HG02973 (cell line): ENCODE measurements at regions not wholly inside any gene's neighbourhood (a gene's known extent, or its start where the extent isn't known, plus 50 kb on each side); places are given as distances from the start of the nearest gene placed in this dataset.
A peak's percentile ranks its signal among the peaks of the same experiment; 100 is the strongest.

Experiments used
- ATAC-seq: cut with Tn5 transposase; IDR thresholded peaks from one replicate; pipeline ENCODE4 v1.9.1; 2021; ENCODE audit warnings: moderate library complexity; ENCODE audit not compliant: unreplicated experiment

DNA sequence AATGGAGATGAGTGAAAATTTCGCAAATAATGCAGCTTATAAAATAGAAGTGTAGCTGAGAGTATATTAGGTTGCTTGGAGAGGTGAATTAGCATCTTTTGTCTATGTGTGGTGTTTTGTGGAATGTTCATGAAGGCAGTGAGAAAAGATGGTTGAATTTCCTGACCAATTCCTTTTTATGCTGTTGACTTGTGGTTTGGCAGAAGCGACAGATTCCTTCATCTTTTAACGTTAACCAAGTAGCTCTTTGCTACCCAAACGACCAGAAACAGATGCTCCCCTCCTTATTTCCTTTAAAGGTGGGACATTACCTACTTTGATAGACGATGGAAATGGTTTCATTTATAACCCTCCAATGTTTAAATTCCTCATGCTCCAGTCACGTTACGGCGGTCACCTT, 390.5 kb downstream of the QKI start:
- no peak for ATAC-seq

DNA sequence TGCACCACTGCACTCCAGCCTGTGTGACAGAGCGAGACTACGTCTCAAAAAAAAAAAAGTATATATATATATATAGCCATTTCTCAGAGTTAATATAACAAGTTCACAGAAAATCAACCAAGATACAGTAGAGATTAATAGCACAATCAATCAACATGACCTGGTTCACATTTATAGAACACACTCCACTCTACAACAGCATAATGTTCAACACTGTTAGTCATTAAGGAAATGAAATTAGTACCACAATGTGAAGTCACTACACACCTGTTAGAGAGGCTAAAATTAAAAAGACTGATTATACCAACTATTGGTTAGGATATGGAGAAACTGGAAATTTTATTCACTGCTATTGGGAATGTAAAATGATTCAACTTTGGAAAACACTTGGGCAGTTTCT, 387.7 kb downstream of the QKI start:
- ATAC-seq: no peak

DNA sequence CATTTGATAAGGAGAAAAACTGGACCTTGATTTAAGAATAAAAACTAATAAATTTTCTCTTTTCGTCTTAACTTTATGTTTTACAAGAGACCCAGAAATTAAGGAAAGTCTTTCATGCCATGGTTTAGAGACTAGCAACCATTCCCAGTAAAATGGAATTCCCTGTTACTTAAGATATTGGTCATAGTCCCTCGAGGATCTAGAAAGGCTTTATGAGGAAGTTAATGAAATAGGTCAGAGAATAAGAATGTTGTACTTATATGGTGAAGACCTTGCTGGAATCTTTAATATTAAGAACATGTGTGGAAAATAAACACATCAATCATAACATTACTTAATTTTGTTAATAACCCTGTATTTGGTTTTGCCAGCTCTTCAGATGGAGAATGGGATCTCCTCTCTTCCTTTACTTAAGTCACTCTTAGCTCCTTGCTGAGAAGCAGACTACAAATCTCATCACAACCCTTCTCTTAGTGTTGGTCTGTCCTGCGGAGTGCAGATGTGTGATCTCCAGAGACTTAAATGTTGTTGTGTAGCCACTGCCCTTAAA, 382.9 kb downstream of the QKI start:
- ATAC-seq: no peak

DNA sequence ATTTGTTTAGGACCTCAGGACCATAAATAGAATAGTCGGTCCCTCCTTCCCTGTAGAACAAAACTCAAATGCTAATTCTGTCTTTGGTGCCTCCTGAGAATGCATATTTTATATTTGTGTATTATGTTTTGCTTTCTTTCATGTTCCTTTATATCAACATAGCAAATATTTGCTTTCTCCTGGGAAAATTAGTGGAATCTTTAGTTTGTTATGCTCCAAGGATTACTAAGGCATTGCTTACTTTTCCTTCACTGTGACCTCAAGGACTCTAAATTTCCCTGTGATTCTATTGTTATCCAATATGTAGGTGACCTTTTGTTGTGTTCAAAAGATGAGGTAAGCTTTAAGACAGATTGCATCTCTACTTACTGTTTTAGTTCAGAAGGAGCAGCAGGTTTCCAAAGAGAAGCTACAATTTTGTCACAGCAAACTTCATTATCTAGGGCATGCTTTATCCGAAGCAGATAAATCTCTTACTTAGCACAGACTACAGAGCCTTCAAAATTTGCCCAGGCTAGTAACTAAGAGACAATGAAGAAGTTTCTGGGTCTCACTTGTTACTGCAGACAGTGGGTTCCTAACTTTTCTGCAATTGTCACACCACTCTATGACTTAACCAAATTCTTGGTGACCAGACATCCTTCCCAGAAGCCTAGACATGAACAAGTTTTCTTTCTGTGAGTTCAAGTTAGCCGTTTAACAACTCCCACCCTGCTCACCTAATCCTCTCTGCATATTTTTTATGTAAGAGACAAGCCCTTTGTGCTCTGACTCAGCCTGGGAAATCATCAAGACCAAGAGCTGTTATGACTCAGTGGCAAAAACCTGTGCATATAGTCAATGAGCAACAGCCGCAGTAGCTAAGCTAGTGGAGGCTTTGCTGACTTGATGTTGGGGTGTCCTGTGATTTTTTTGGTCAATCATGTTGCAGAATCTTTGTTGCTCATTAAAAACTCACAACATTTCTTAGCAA, 378.8 kb downstream of the QKI start:
- peak; percentile 96 for ATAC-seq

DNA sequence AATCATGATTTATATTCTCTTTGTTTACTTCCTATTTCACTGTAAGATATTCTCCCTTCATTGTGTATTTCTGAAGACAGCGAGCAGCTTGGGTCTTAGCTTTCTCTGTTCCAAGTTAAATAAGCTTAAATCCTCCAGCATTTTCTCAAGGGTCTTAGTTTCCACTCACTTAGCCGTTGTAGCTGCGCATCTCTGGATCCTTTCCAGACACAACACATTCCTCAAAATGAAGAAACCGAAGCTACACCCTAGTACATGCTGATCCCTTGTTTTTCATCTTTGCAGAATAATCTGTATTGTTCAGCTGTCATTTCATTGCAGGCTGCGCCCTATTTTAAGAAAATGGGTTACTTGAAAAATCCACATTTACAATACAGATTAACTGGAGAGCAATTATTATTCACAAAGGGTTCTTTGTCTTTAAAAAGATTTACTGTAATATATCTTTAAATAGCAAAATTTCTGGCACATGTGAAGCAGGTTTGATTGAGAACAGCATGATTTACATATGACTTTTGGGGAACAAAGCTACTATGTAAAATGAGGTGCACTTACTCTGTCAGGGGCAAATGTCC, 375.8 kb downstream of the QKI start:
- no peak for ATAC-seq

DNA sequence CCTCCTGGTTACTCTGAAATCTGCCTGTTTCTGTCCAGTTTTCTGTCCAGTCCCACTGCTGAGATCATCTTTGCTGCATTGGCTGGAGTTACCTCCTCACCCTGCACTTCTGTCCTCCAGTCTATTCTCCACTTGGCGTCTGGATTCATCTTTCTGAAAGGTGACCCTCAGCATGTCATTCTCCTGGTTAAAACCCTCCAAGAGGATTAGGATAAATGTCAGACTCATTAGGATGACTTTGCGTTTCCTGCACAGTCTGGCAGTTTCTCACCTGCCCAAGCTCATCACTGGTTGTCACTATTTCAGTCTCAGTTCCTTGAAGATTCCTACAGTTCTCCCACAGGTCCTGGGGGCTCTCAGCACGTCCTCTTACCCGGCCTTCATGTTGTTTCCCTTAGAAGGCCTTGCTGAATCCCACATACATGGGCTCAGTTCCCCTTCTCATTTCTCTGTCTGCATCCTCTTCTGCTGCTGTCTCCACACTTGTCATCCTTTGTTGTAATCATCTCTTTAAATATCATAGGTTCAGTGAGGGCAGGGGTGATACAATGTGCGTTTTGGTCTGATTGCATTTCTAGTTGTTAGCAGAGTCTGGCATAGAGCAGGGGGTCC, 374.8 kb downstream of the QKI start:
- ATAC-seq: no peak

DNA sequence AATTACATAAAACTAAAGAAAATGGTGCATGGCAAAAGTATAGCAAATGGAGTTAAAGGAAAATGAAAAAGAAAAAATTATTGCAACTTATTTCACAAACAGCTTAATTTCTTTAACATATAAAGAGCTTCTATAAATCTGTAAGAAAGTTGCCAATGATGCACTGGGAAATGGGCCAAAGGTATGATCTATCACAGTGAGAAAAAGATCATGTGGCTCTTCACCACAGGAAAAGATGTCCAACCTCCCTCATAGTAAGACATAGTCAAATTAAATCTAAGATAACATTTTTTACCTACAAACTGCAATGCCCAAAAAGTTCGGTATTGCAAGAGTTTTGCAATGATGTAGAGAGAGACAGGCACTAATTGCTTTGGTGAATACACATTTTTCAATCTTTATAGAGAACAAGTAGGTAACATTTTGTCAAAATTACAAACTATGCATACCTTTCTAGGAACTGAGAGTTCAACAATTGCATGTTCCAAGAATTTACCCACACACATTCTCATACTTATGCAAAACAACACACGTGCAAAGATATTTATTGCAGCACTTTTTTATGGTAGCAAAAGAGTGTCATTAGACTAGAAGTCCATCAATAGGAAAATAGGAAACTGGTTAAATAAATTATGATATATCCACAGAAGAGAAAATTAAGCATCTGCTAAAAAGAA, 372.6 kb downstream of the QKI start:
- ATAC-seq: no peak

DNA sequence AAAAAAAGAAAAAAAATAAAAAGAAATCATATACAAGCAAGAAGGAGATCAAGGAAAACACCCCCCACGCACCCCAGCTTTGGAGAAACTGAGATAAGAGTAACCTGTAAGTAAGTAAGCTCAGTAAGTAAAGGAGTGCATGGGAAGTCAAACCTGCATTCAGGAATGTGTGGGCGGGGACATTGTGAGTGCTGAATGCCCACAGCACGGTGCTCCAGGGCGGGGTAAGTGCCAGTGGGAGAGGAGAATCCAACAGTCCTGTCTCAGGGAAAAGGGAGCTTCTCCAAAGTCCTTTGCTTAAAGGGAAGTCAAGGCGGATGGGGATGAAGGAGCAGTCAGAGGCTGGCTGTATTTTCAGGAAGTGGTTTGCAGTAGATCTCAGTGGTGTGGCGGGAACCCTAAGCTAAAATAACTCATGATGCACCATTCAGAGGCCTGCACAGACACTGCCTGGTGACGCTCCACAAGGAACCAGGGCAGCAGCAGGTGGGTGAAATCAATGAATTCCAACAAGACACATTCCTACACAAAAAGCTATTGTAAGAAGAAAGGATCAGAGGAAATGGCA, 368.0 kb downstream of the QKI start:
- ATAC-seq: peak; percentile 92

DNA sequence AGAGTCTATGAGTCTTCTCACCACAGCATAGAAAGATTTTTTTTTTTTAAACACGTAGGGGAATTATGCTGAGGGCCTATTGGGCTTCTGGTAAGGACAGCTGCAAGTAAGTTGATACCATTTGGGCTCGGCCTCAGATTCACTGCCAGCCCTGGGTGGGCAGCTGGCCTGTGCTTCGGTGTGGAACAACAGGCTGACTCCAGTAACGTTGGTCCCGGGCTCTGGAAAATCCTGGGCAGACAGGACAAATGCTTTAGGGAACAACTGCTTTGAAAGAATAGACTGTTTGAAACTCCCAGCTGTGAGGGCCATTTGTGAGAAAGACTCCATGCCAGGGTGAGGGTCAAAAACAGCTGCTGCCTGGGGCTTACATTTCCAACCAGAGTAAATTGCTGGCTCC, 366.5 kb downstream of the QKI start:
- no peak for ATAC-seq

DNA sequence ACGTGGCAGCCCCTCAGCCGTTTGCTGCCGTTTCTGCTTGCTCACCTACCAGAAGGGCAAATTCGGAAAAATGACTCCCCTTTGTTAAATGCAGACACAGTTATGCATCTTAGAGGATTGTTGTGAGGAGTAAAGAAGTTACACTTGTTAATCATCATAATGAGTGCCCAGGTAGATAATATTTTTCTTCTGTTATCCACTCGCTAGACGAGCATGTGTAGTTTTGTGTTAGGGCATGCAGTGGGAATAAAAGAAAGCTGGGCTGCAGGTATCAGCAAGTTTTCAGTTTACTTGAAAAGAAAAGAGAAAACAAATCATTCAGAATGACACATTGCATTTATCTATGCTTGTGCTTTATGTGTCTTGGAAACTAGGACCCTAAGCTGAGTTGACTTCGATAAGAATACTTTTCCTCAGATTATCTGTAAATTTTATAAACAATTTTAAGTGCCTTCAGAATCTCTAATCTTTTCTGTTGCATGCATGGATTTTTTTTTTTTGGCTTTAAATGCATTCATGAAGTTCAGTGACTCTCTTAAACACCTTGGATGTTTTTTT, 365.3 kb downstream of the QKI start:
- ATAC-seq: no peak

DNA sequence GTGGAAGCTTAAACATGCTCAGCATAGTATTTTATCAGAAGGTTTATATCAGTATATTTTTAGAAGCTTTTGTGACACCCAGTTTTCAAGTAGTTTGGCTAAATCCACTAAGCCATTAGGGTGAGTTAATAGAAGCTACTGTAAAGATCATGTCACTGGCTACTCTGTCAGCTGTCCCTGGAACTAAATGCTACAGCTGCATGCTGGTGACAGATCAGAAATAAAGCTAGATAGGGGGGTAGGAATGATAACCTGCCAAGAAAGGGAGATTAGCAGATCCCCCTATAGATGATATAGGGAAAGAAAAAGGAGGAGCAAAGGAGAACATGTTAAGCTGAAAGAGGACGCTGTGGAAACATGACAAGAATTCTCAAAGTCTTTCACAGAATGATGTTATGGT, 363.2 kb downstream of the QKI start:
- ATAC-seq: no peak

DNA sequence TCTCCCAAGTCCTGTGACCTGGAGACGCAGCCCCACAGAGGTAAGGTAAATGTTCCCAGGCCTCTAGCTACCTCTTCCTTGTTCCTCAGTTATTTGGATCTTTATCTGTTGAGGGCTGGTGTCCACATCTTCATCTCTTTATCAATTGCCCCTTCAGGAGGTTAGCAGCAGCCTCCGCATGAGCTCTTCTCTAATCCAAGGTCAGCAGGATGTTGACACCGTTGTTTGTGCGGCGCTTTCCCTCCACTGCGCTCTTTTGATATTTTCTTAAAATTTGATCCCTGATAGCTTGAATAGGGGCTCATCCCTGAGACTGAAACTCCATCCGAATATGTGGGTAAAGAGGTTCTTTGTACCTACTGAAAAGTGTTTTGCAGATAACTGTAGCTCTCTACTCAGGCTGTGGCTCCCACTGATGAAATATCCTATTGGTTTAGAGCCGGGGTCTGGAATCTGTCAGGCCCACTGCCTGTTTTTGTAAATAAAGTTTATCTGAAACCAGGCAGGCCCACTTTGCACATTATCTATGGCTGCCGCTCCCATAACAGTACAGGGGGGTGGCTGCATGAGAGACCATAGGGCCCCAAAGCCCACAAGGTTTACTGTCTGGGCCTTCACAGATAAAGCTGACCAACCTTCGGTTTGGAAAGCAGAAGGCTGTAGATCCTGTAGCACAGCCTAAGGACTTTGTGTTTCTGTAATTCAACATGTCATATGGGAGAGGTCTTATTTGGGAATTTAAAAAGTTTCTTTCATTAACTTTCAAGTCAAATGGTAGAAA, 362.6 kb downstream of the QKI start:
- no peak for ATAC-seq

DNA sequence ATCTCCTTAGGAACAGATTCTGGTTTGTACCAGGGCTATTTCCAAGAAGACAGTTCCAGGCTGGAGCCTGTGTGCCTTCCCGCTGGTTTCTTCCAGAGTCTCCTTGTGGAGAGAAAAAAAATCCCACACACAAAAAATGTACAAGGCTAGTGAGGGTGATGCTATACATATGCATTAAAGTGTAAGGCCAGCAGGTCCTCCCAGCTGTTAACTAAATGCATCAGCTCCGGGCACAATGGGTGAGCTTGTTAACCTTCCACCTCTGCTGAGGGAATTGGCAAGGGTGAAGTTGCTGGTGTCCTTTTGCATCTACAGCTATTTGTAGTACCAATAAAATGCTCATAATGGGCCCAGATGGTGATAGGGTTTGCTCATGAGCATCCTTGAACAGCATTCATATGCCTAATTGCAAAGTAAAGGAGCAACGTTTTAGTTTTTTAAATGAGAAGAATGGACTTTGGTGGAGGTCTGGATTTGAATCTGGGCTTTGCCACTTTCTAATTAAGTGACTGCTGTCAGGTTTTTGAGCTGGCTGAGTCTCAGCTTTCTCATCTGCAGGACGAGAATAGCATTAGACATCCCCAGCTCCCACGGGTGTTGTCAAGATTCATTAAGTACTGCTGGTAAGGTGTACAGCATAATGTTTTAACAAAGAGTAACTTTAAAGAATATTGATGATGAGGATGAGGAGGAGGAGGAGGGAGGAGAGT, 361.8 kb downstream of the QKI start:
- ATAC-seq: no peak

DNA sequence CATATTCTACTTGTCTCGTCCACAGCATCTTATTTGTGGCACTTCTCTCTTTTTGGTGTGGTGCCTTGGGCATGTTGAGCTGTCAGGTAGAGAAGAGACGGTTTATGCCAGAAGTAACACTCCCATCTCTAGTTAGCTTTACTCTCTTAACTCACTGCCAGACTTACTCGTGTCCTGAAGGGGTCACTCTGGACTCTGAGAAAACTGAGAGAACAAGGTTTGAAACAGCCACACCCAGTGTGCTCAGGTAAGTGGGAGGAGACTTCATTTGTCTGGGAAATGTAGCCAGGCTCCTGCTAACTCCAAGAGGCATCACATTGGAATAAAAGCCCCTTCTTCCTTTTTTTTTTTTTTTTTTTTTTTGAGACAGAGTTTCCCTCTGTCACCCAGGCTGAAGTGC, 360.8 kb downstream of the QKI start:
- no peak for ATAC-seq

DNA sequence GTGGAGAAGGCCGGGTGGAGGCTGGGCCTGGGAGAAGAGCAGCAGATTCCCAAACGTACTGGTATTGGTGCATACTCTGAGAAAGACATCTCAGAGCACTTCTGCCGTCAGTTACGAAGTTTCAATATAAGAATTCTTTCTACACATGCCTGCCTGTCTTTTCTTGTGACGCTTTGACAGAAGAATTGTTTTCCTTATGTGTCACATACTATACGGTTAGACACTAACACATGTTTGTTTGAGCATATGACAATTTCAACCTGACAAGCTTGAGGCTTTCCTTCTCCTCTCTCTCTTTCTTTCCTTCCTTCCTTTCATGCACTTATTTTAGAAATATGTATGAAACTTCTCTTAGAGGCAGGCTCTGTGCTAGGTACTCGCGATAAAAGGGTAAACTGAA, 360.0 kb downstream of the QKI start:
- ATAC-seq: no peak

DNA sequence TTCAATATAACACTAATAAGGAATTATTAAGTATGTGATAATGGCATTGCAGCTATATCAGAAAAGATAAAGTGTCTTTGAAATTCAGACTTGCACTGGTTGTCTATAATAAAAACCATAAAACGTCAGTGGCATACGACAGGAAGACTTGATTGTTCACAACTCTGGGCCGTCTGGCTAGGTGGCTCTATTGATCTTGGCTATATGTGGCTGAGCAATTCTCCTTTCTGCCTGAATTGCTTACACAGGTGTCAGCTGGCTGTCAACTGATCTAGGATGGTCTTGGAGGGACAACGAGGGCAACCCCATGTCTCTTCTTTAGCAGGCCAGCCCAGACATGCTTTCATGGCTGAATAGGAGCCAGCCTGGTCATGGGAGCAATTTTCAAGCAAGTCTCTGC, 359.1 kb downstream of the QKI start:
- ATAC-seq: no peak

DNA sequence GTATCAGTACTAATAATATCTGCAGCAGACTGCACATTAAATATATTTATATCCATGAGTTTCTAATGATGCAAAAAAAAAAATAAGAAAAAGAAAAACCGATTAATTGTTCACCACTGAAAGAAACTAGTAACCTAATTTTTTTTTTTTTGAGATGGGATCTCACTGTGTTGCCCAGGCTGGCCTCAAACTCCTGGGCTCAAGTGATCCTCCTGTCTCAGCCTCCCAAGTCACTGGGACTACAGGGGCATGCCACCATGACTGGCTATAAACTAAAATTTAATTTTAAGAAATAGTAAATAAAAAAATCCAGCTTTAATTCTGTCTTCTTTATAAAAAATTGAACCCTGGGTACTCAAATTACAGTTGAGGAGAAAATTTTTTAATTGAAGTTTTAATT, 358.2 kb downstream of the QKI start:
- no peak for ATAC-seq

DNA sequence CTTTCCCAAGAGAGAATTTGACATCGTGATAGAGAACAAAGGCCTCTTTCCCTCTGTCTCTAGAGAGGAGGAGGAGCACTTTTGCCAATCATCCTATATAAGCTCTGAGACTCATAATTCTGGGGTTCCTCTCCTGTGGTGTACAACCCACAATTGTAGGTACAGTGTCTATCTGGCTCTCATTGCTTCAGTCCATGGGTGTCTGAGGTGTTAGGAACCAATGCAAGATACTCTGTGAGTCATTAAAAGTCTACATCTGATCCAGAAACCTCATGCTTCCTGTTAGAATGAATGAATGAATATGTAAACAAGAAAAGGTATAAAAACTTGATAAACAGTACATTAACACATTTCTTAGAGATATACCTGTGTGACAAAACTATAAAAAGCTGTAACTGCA, 356.7 kb downstream of the QKI start:
- no peak for ATAC-seq

DNA sequence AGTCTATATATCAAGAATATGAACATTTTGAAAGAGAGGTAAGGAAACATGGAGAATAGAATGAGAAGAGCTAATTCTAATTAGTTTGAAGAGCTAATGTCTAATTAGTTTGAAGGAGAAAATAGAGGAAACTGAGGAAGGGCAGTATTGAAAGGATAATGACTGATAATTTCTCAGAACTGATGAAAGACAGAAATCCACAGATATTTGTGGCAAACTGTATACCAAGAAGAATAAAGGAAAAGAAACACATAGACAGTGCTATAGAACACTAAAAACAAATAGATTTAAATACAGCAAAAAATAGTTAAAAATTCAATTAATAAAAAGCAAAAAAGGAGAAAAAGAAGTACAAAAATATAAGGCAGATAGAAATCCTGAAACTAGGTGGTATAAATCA, 354.4 kb downstream of the QKI start:
- no peak for ATAC-seq
